Stimulated activated CD8-positive, alpha-beta memory T cell treated with anti-CD3 and anti-CD28 coated beads, Interleukin-15, amount 100 ng/mL, for 24 hours (primary cell): ENCODE measurements at regions not wholly inside any gene's neighbourhood (a gene's known extent, or its start where the extent isn't known, plus 50 kb on each side); places are given as distances from the start of the nearest gene placed in this dataset.
"Not testable (repeated sequence)": the region's sequence is repeated elsewhere in the genome, so short reads cannot be mapped to it uniquely, and the experiment has no call there.

Source experiments
- DNase-seq: peaks from one replicate; pipeline ENCODE4 v3.0.0-alpha.2; 2020; ENCODE audit warnings: low read depth

- DNase-seq = no peak
Observed at GRCh38 chr1:22332424-22332717, 119.3 kb upstream of the ZBTB40 start.

GRCh38 chr1:22332795-22333499, 118.7 kb upstream of the ZBTB40 start:
- no peak for DNase-seq

GRCh38 chr1:22333516-22334121, 118.0 kb upstream of the ZBTB40 start:
- DNase-seq = no peak

- no peak for DNase-seq
Observed at GRCh38 chr1:22334860-22335550, 116.6 kb upstream of the ZBTB40 start.

DNA sequence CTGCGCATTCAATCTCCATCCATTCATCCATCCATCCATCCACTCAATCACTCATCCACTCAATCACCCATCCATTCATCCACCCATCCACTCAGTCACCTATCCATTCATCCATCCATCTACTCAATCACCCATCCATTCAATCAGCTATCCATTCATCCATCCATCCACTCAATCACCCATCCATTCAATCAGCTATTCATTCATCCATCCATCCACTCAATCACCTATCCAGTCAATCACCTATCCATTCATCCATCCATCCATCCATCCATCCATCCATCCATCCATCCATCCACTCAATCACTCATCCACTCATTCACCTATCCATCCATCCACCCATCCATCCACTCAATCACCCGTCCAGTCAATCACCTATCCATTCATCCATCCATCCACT, 115.4 kb upstream of the ZBTB40 start:
- DNase-seq = not testable (repeated sequence)

- DNase-seq = not testable (repeated sequence)
Observed at GRCh38 chr1:22336696-22337545, 114.7 kb upstream of the ZBTB40 start.

- DNase-seq = no peak
Observed at GRCh38 chr1:22338071-22338765, 113.4 kb upstream of the ZBTB40 start.

DNA sequence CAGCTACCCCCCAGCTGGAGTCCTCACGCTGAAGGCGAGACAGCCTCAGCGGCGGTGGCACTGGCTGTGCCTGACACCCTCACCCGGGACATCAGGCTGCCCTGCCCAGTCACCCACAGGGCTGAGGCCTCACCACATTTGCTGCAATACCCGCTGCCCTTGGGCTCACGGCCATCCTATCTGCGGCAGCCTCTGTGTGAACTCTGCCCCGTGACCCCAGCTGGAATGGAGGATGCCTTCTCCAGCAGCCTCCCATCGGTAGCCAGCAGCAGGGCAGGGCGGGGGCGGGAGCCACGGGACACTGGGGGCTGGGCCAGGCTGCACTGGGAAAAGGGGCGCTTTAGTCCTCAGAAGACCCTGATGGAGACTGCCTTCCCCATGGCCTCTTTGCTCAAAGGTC, 112.4 kb upstream of the ZBTB40 start:
- DNase-seq = no peak

DNA sequence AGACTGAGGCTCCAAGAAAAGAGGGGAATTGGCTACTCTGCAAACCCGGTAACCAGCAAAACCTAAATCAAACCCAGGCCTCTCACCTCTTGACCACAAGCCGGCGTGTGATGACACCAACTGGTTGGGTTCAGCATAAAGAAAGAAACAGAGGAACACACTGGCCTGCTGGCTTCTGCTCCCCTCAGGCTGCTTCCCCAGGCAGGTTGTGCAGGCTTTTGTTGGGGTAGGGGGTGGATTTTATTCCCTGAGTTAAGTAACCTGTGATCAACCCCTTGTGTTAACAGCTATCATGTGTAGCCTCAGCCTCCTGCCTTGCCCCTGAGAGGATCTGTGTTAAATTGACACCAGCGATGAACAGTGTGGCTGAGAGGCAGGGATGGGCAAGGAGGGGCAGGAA, 111.6 kb upstream of the ZBTB40 start:
- DNase-seq = no peak

GRCh38 chr1:22340873-22341272, 110.8 kb upstream of the ZBTB40 start:
- no peak for DNase-seq

- no peak for DNase-seq
Observed at GRCh38 chr1:22341791-22342605, 109.7 kb upstream of the ZBTB40 start.

DNA sequence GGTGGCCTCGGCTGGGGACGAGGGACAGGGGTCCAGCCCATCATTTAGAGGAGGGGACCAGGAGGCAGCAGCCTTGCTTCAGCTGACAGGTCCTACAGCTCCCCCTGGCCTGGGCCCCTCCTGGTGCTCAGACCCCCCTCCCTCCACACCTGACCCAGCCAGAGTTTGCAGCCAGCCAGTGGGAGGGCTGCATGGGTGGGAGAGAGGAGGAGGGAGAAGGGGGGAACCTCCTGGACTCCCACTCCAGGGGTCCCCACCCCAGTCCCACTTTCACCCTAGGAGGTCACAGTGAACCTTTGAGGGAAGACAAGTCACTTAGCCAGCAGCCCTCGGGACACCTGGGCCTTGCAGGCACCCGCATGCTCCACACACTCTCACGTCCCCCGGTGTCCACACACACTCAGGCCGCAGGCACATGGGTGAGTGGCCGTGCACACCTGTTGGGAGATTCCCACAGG, 108.9 kb upstream of the ZBTB40 start:
- no peak for DNase-seq

DNA sequence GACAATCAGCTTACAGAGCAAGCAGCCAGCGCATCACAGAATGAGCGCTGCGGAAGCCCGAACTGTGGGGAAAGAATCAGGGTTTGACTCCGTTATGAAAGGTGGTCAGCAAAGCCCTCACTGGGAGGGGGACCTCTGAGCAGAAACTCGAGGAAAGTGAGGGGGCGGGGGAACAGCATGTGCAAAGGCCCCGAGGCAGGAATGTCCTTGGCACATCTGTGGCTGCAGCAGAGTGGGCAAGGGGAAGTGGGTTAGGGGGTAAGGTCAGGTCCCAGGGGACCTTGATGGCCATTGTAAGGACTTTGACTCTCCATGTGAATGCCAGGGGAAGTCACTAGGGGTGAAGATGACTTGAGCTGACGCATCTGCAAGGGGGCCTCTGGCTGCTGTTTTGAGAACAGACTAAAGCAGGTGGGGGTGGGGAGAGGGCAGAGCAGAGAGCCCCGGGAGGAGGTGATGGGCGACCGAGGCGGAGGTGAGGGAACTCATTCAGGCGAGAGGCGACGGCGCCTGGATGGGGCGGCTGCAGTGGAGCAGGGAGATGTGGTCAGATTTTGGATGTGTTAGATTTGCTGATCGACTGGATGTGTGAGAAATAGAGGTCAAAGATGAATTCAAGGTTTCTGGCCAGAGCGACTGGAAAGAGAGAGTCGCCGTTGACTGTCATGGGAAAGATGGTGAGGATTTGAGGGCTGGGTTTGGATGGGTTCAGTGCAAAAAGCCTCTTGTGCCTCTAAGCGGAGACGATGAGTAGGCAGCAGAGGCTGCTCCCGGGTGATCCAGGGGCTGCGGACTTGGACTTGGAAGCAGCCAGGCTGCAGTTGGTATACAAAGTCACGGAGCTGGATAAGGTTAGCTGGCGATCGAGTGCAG, 108.0 kb upstream of the ZBTB40 start:
- DNase-seq = no peak

GRCh38 chr1:22344329-22344630, 107.4 kb upstream of the ZBTB40 start:
- no peak for DNase-seq

DNA sequence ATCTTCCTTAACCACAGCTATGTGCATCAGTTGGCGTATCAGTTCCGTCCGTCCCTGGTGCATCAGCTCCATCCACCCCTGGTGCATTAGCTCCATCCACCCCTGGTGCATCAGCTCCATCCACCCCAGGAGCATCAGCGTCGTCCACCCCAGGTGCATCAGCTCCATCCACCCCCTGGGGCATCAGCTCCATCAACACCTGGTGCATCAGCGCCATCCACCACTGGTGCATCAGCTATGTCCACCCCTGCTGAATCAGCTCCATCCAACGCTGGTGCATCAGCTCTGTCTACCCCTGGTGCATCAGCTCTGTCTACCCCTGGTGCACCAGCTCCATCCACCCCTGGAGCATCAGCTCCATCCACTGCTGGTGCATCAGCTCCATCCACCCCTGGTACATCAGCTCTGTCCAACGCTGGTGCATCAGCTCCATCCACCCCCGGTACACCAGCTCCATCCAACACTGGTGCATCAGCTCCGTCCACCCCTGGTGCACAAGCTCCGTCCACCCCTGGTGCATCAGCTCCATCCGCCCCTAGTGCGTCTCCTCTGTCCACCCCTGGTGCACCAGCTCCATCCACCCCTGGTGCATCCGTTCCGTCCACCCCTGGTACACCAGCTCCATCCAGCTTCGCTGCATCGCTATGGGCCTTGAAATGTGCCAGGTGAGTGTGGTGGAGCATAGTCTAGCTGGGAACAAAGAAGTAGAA, 106.6 kb upstream of the ZBTB40 start:
- DNase-seq = no peak

DNA sequence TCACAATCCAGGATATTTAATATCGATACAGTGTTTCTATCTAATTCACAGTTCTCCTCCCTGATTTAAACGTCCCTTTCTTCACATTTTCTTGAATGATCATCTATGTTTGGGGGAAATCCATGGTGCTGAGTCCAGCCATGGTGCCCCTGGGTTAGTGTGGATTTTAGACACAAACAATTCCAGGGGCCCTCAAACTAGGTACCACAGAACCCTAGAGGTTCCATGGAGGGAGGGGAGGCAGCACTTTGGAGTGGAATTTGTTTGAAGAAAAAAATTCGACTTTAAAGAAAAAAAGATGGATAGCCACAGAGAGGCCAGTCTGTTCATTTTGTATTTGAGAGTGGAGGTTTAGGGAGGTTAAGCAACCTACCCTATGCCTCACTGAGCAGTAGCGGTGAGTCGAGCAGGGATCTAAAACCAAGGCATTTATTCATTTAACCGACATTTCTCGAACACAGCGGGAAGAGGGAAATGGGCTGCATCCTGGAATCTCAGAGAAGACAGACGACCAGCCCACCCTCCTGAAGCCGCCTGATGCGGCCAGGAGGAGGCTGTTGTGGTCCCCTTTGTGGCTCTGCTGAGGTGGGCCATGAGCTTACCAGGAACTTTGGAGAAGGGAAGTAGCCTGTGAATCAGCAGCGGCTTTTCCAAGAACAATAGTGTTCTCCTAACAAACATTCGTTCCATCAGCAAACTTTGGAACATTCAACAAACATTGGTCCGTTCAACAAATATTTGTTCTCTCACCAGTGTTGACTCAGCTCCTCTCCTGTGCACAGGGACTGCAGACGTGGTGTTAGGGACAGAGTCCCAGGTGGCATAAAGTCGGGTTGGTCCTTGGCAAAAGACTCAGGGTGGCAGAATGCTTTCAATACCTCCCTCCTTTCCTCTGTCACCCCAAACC, 103.5 kb upstream of the ZBTB40 start:
- DNase-seq = no peak

GRCh38 chr1:22349362-22350043, 102.1 kb upstream of the ZBTB40 start:
- DNase-seq = no peak
